Activated naive CD8-positive, alpha-beta T cell treated with anti-CD3 and anti-CD28 coated beads for 36 hours (primary cell): ENCODE measurements at regions not wholly inside any gene's neighbourhood (a gene's known extent, or its start where the extent isn't known, plus 50 kb on each side); places are given as distances from the start of the nearest gene placed in this dataset.

Source experiments
- DNase-seq: peaks from one replicate; pipeline ENCODE4 v3.0.0; 2021
- H3K27ac Mint-ChIP-seq: one replicate; pipeline ENCODE4 v1.8.0; 2022; ENCODE audit warnings: mild to moderate bottlenecking, moderate library complexity, mixed read lengths
- H3K27me3 Mint-ChIP-seq: one replicate; pipeline ENCODE4 v1.8.0; 2022; ENCODE audit warnings: mild to moderate bottlenecking, mixed read lengths
- H3K36me3 Mint-ChIP-seq: one replicate; pipeline ENCODE4 v1.8.0; 2021; ENCODE audit warnings: mild to moderate bottlenecking, mixed read lengths
- H3K4me1 Mint-ChIP-seq: one replicate; pipeline ENCODE4 v1.8.0; 2021; ENCODE audit warnings: mixed read lengths
- H3K4me3 Mint-ChIP-seq: one replicate; pipeline ENCODE4 v1.8.0; 2022; ENCODE audit warnings: mild to moderate bottlenecking, moderate library complexity, mixed read lengths
- H3K9me3 Mint-ChIP-seq: one replicate; pipeline ENCODE4 v1.8.0; 2022; ENCODE audit warnings: mixed read lengths

DNA sequence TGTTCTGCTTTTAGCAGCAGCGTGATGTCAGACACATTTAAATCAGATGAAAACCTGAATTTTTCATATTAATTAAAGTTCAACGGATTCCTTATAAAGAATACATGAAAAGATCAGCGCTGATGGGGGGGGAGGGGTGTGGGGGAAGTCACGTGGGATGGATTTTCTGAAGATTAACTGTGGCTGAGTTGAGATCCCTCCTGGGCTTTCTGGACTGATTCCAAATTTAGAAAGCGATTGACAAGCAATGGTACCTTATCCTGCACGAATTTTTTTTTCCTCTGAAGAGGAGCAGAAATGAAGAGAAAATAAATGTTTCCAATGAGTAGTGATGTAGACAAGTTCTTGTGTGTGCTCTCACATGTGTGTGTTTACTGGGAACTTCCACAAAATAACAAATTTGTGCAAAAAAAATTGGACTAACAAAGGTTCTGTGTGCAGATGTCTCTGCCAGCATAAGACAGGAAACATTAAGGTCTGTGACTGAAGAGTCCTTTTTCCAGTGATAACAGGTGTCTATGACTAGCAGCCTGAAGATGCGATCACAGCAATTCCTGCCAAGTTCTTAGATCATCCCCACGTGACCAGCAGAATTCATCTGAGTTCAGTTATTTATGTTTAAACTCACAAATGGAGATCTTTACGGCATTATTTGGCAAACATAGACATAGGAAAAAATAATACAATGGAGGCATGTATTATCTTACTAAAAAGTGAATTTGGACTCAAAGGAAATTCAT is 585.2 kb upstream of the CELF2 start:
- no peaks in the 10 kb centered on the region for H3K4me1 Mint-ChIP-seq
- DNase-seq: no peak
- H3K27ac Mint-ChIP-seq: no peak overlapping the region
- H3K27me3 Mint-ChIP-seq: peaks cover 16% of the 10 kb centered on the region
- peaks cover 4% of the 10 kb centered on the region for H3K9me3 Mint-ChIP-seq
- no peaks in the 10 kb centered on the region for H3K36me3 Mint-ChIP-seq
- no peak overlapping the region for H3K4me3 Mint-ChIP-seq

DNA sequence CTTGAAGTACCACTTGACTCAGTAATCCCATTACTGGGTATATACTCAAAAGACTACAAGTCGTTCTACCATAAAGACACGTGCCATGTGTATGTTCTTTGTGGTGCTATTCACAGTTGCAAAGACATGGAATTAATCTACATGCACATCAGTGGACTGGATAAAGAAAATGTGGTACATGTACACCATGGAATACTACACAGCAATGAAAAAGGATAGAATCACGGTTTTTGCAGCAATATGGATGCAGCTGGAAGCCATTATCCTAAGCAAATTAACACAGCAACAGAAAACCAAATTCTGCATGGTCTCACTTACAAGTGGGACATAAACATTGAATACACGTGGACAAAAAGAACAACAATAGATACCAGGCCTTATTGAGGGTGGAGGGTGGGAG is 583.4 kb upstream of the CELF2 start:
- Mint-ChIP-seq H3K36me3 (no peaks in the 10 kb centered on the region), H3K27ac (no peak overlapping the region), H3K4me1 (no peaks in the 10 kb centered on the region), H3K4me3 (no peak overlapping the region), H3K27me3 (peaks cover 11% of the 10 kb centered on the region), H3K9me3 (peaks cover 4% of the 10 kb centered on the region)
- no peak for DNase-seq

GRCh38 chr10:10437886-10438285 is 579.8 kb upstream of the CELF2 start:
- H3K4me1 Mint-ChIP-seq: no peaks in the 10 kb centered on the region
- H3K9me3 Mint-ChIP-seq: peaks cover 4% of the 10 kb centered on the region

GRCh38 chr10:10438335-10439100 is 579.2 kb upstream of the CELF2 start:
- DNase-seq: no peak
- H3K36me3 Mint-ChIP-seq: no peaks in the 10 kb centered on the region
- no peak overlapping the region for H3K27ac Mint-ChIP-seq
- no peaks in the 10 kb centered on the region for H3K4me1 Mint-ChIP-seq
- peaks cover 8% of the 10 kb centered on the region for H3K27me3 Mint-ChIP-seq
- H3K9me3 Mint-ChIP-seq: peaks cover 4% of the 10 kb centered on the region
- no peak overlapping the region for H3K4me3 Mint-ChIP-seq

More at GRCh38 chr10:10437886-10438285, 579.8 kb upstream of the CELF2 start:
- H3K27me3 Mint-ChIP-seq: peaks cover 6% of the 10 kb centered on the region
- H3K27ac Mint-ChIP-seq: no peak overlapping the region
- no peak overlapping the region for H3K4me3 Mint-ChIP-seq
- no peaks in the 10 kb centered on the region for H3K36me3 Mint-ChIP-seq
- DNase-seq: no peak

DNA sequence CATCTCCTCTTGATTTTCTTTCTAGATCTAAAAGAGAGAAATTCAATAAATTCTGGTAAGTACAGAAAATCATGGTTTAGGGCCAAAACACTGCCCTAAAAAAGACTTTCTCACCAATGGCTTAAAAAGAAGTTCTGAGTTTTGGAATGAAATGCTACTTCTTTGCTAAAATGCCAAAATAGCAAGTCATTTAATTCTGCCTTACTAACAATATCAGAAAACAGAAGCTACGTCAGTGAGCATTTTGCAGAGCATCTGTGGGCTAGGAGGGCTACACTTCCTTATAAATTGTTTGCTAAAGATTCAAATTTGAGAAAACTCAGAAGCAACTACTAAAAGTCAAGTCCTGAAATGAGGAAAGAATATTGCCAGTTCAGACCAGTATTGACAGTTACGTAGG is 560.8 kb upstream of the CELF2 start:
- no peak overlapping the region for H3K27ac Mint-ChIP-seq
- H3K36me3 Mint-ChIP-seq: no peaks in the 10 kb centered on the region
- H3K27me3 Mint-ChIP-seq: peaks cover 10% of the 10 kb centered on the region
- no peak for DNase-seq
- no peaks in the 10 kb centered on the region for H3K4me1 Mint-ChIP-seq
- H3K9me3 Mint-ChIP-seq: peaks cover 4% of the 10 kb centered on the region
- H3K4me3 Mint-ChIP-seq: no peak overlapping the region

- peaks cover 17% of the 10 kb centered on the region for H3K27me3 Mint-ChIP-seq
Measured at GRCh38 chr10:10460451-10460850, 557.2 kb upstream of the CELF2 start.

GRCh38 chr10:10462151-10462941 is 555.3 kb upstream of the CELF2 start:
- Mint-ChIP-seq H3K36me3 (no peaks in the 10 kb centered on the region), H3K27ac (no peak overlapping the region), H3K9me3 (no peaks in the 10 kb centered on the region), H3K27me3 (peaks cover 13% of the 10 kb centered on the region), H3K4me3 (no peak overlapping the region), H3K4me1 (no peaks in the 10 kb centered on the region)
- no peak for DNase-seq

More at GRCh38 chr10:10460451-10460850, 557.2 kb upstream of the CELF2 start:
- Mint-ChIP-seq H3K4me1 (no peaks in the 10 kb centered on the region), H3K27ac (no peak overlapping the region), H3K9me3 (no peaks in the 10 kb centered on the region), H3K36me3 (no peaks in the 10 kb centered on the region), H3K4me3 (no peak overlapping the region)
- no peak for DNase-seq

GRCh38 chr10:10471758-10472157 is 545.9 kb upstream of the CELF2 start:
- Mint-ChIP-seq H3K27ac (no peak overlapping the region), H3K9me3 (peaks cover 7% of the 10 kb centered on the region), H3K4me1 (no peaks in the 10 kb centered on the region), H3K4me3 (no peak overlapping the region), H3K27me3 (peaks cover 8% of the 10 kb centered on the region), H3K36me3 (no peaks in the 10 kb centered on the region)
- DNase-seq: no peak

- no peaks in the 10 kb centered on the region for H3K36me3 Mint-ChIP-seq
- H3K4me3 Mint-ChIP-seq: no peak overlapping the region
- H3K27me3 Mint-ChIP-seq: peaks cover 20% of the 10 kb centered on the region
- no peak for DNase-seq
- H3K27ac Mint-ChIP-seq: no peak overlapping the region
- no peaks in the 10 kb centered on the region for H3K4me1 Mint-ChIP-seq
- H3K9me3 Mint-ChIP-seq: peaks cover 7% of the 10 kb centered on the region
Measured at GRCh38 chr10:10475812-10476211, 541.9 kb upstream of the CELF2 start.

GRCh38 chr10:10477844-10478243 is 539.8 kb upstream of the CELF2 start:
- Mint-ChIP-seq H3K36me3 (no peaks in the 10 kb centered on the region), H3K4me1 (no peaks in the 10 kb centered on the region), H3K27me3 (peaks cover 32% of the 10 kb centered on the region), H3K9me3 (peaks cover 2% of the 10 kb centered on the region), H3K4me3 (no peak overlapping the region), H3K27ac (no peak overlapping the region)
- DNase-seq: no peak

GRCh38 chr10:10479465-10479864 is 538.2 kb upstream of the CELF2 start:
- H3K4me3 Mint-ChIP-seq: no peak overlapping the region
- no peak for DNase-seq
- H3K4me1 Mint-ChIP-seq: no peaks in the 10 kb centered on the region
- H3K27ac Mint-ChIP-seq: no peak overlapping the region
- H3K27me3 Mint-ChIP-seq: peaks cover 40% of the 10 kb centered on the region
- no peaks in the 10 kb centered on the region for H3K9me3 Mint-ChIP-seq
- no peaks in the 10 kb centered on the region for H3K36me3 Mint-ChIP-seq

DNA sequence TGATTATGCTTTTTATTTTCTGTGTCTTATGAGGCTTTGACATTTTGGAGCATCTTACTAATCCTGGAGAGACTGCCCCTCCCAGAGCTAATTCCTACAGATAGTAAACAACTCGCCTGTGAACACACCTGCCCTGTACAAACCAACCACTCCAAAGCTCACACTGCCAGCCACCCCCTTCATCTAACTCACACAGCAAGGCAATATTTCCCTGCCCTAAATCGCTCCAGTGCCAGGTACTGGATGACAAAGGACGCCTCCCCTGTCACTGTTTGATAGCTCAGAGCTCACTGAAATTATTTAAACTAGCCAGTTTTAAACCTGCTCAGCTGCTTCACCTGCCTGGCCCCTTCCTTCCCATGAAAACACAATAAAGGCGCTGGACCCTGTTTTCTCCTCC is 535.1 kb upstream of the CELF2 start:
- Mint-ChIP-seq H3K4me3 (no peak overlapping the region), H3K27me3 (peaks cover 48% of the 10 kb centered on the region), H3K4me1 (no peaks in the 10 kb centered on the region), H3K36me3 (no peaks in the 10 kb centered on the region), H3K27ac (no peak overlapping the region), H3K9me3 (no peaks in the 10 kb centered on the region)
- DNase-seq: no peak

DNA sequence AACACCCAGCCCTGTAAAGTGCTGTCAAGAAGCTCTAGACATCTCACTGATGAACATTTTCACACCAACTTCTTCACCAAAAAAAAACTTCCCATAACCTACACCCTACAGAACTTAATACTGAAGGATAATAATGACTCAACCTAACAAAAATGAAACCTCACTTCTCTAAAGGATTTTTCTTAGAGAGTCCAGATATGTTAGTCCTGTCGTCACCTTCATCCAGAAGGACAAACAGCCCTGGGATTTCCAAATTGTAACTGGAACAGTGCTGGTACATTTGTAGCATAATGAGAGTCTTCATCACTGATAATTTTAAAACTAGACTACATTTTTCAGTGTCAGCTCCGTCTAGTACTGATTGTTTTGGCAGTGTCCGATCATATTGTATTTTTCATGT is 528.6 kb upstream of the CELF2 start:
- H3K36me3 Mint-ChIP-seq: no peaks in the 10 kb centered on the region
- H3K27ac Mint-ChIP-seq: no peak overlapping the region
- peaks cover 34% of the 10 kb centered on the region for H3K27me3 Mint-ChIP-seq
- DNase-seq: no peak
- H3K4me1 Mint-ChIP-seq: no peaks in the 10 kb centered on the region
- no peak overlapping the region for H3K4me3 Mint-ChIP-seq
- H3K9me3 Mint-ChIP-seq: no peaks in the 10 kb centered on the region

GRCh38 chr10:10489805-10490571 is 527.7 kb upstream of the CELF2 start:
- Mint-ChIP-seq H3K36me3 (no peaks in the 10 kb centered on the region), H3K27me3 (peaks cover 31% of the 10 kb centered on the region), H3K27ac (no peak overlapping the region), H3K4me3 (no peak overlapping the region), H3K4me1 (no peaks in the 10 kb centered on the region), H3K9me3 (no peaks in the 10 kb centered on the region)
- DNase-seq: no peak

DNA sequence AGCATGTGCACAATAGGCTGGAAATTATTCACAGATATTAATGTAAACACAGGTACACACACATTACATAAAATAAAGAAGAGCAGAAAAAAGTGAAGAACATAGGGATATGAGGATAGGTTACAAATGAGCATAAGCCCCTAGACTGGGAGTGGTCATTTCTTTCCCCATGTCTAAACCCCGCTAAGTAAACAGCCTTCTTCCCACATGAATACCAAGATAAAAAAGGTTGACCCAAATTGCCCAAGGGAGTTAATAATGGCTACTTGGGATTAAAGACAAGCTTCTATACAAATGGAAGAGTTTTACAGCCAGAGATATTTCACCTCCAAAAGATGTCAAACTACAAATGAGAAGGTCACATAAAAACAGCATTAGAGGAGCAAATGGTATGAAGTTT is 527.1 kb upstream of the CELF2 start:
- H3K27me3 Mint-ChIP-seq: peaks cover 28% of the 10 kb centered on the region
- H3K4me3 Mint-ChIP-seq: no peak overlapping the region
- H3K27ac Mint-ChIP-seq: no peak overlapping the region
- H3K4me1 Mint-ChIP-seq: no peaks in the 10 kb centered on the region
- no peaks in the 10 kb centered on the region for H3K36me3 Mint-ChIP-seq
- H3K9me3 Mint-ChIP-seq: no peaks in the 10 kb centered on the region
- DNase-seq: no peak
